Stimulated activated CD4-positive, alpha-beta T cell treated with anti-CD3 and anti-CD28 coated beads, Interleukin-4, amount 100 ng/mL, for 48 hours (primary cell): ENCODE measurements at regions not wholly inside any gene's neighbourhood (a gene's known extent, or its start where the extent isn't known, plus 50 kb on each side); places are given as distances from the start of the nearest gene placed in this dataset.

Experiments used
- DNase-seq, 2 donors: peaks; one replicate each; pipeline ENCODE4 v3.0.0-alpha.2; 2020; ENCODE audit warnings: low read depth in 2 of 2

- DNase-seq: no peak
These were observed 501.7 kb downstream of the ARHGEF28 start for GRCh38 chr5:74127381-74128320.

- DNase-seq: no peak
These were observed 500.3 kb downstream of the ARHGEF28 start for GRCh38 chr5:74126294-74126693.

GRCh38 chr5:74124826-74125225, 498.8 kb downstream of the ARHGEF28 start:
- DNase-seq: no peak

- no peak for DNase-seq
These were observed 497.9 kb downstream of the ARHGEF28 start for GRCh38 chr5:74123929-74124328.

GRCh38 chr5:74122979-74123590, 497.1 kb downstream of the ARHGEF28 start:
- DNase-seq: no peak

- DNase-seq: no peak
These were observed 496.2 kb downstream of the ARHGEF28 start for GRCh38 chr5:74122175-74122574.

GRCh38 chr5:74120585-74120984, 494.6 kb downstream of the ARHGEF28 start:
- no peak for DNase-seq

GRCh38 chr5:74118071-74118470, 492.1 kb downstream of the ARHGEF28 start:
- DNase-seq: no peak

- no peak for DNase-seq
These were observed 491.0 kb downstream of the ARHGEF28 start for GRCh38 chr5:74116984-74117383.

GRCh38 chr5:74116266-74116665, 490.3 kb downstream of the ARHGEF28 start:
- DNase-seq: no peak

- DNase-seq: no peak
These were observed 487.9 kb downstream of the ARHGEF28 start for GRCh38 chr5:74113927-74114326.

- no peak for DNase-seq
These were observed 487.2 kb downstream of the ARHGEF28 start for GRCh38 chr5:74113196-74113540.

- no peak for DNase-seq
These were observed 486.6 kb downstream of the ARHGEF28 start for GRCh38 chr5:74112372-74113195.

GRCh38 chr5:74111764-74112163, 485.8 kb downstream of the ARHGEF28 start:
- no peak for DNase-seq

- no peak for DNase-seq
These were observed 483.3 kb downstream of the ARHGEF28 start for GRCh38 chr5:74109344-74109743.

GRCh38 chr5:74107899-74108298, 481.9 kb downstream of the ARHGEF28 start:
- DNase-seq: no peak

- DNase-seq: no peak
These were observed 479.3 kb downstream of the ARHGEF28 start for GRCh38 chr5:74105126-74105780.

- DNase-seq: no peak
These were observed 477.4 kb downstream of the ARHGEF28 start for GRCh38 chr5:74103131-74104023.

GRCh38 chr5:74100268-74100665, 474.3 kb downstream of the ARHGEF28 start:
- no peak for DNase-seq

GRCh38 chr5:74099538-74100267, 473.7 kb downstream of the ARHGEF28 start:
- no peak for DNase-seq
